ENCODE measurements at regions not wholly inside any gene's neighbourhood (a gene's known extent, or its start where the extent isn't known, plus 50 kb on each side); places are given as distances from the start of the nearest gene placed in this dataset.
"Not testable (repeated sequence)": the region's sequence is repeated elsewhere in the genome, so short reads cannot be mapped to it uniquely, and the experiment has no call there.

GRCh38 chr4:146124023-146124680 is 51.4 kb upstream of the LSM6 start:
- no peak for DNase-seq

GRCh38 chr4:146123231-146123630 is 52.3 kb upstream of the LSM6 start:
- no peak for DNase-seq

DNA sequence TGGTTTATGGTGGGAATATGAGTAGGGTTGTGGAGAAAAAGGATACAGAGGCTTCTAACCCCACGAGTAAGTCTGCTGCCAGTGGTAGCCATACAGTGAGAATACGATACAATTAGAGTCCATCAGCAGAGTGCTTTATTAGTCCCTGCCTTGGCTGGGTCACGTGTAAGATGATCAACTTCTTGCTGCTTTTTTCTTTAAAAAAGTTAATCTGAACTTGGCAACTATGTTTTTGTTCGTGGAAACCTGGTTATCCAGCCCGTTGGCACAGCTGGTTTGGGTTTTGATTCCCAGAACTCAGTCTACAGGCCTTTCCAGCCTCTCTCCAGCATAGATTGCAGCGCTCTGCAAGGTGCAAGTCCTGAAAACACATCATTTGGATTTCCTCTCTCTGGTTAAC is 53.1 kb upstream of the LSM6 start:
- no peak for DNase-seq

GRCh38 chr4:146121757-146122156 is 53.8 kb upstream of the LSM6 start:
- no peak for DNase-seq

GRCh38 chr4:146119845-146120404 is 55.6 kb upstream of the LSM6 start:
- DNase-seq, result no peak

DNA sequence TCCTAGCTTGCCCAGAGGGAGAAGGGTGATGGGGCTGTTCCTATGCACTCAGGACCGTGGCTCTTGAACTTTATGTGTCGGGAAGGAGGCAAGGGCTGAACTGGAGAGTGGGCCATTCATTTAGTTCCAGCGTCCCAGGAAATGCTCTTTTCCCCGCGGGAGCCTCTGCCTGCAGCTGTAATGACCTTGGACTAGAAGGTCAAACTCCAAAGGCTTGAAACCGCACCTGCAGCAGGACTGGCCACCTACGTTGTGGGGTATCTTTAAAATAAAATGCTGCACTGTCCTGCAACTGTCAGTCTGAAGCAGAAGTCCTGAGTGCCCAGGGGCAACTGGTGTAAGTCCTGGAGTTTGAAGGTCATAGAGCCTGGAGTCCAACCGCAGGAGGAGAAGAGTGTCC is 61.5 kb upstream of the LSM6 start:
- no peak for DNase-seq

GRCh38 chr4:146113171-146113570 is 62.3 kb upstream of the LSM6 start:
- DNase-seq, result no peak

GRCh38 chr4:146112389-146112788 is 63.1 kb upstream of the LSM6 start:
- no peak for DNase-seq

- DNase-seq, result no peak
Measured at GRCh38 chr4:146110871-146111485, 64.5 kb upstream of the LSM6 start.

DNA sequence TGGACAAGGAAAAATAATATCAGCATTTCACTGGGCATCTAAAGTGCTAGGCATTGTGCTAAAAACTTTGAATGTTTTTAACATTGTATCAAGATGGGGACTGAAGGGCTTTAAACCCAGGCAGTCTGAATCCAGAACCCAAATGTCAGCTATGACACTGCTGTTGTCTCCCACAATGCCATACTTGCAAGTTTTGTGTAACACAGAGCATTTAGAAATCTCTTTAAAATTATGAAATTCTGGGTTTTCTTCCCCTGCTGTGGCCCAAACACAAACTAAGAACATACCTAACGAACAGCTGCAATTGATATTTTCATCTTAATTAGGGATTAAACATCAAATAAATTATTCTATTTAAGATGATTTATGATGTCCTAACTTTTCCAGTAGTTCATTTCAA is 66.8 kb upstream of the LSM6 start:
- no peak for DNase-seq

GRCh38 chr4:146107587-146108240 is 67.8 kb upstream of the LSM6 start:
- no peak for DNase-seq

- DNase-seq, result no peak
Measured at GRCh38 chr4:146105464-146105863, 70.1 kb upstream of the LSM6 start.

- DNase-seq, result no peak
Measured at GRCh38 chr4:146104541-146104940, 71.0 kb upstream of the LSM6 start.

GRCh38 chr4:146104052-146104451 is 71.5 kb upstream of the LSM6 start:
- DNase-seq, result not testable (repeated sequence)

DNA sequence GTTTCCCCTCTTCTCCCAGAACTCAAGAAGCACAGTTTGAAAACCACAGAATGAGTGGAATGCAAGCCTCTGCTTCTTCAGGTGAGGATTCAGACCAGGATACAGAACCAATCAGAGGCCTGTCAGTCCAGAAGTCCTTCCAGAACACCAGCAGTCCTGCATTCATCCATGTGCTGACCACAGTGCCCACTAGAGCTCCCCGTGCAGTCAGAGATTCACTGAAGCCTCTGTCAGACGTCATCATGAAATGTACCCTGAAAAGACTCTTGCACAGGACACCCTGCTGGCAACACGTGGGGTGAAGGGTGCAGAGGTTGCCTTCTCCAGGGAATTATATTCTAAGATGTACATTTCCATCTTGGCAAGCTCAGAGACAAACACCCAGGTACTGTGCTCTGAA is 75.9 kb upstream of the LSM6 start:
- DNase-seq, result no peak

- no peak for DNase-seq
Measured at GRCh38 chr4:146098978-146099377, 76.5 kb upstream of the LSM6 start.

GRCh38 chr4:146098397-146098796 is 77.1 kb upstream of the LSM6 start:
- no peak for DNase-seq

GRCh38 chr4:146096371-146096770 is 79.1 kb upstream of the LSM6 start:
- DNase-seq, result no peak

DNA sequence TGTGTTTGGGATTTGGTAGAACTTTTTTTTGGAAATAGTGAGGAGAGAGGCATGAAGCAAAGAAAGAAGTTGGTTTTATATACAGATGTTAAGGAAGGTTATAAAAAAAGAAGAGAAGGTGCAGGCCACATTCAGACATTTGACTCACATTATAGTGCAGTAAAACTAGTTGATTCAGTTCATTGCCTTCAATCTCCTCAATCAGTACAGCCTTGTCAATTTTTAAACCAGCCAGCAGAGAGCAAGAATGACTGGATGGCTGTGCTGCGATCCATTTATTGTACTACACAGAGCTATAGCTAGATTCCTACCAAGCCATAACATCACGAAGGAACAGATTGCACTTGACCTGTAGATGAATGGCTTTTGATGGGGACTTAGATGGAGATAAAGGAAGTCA is 79.7 kb upstream of the LSM6 start:
- no peak for DNase-seq

GRCh38 chr4:146095091-146095690 is 80.3 kb upstream of the LSM6 start:
- DNase-seq, result peak; percentile 28

DNA sequence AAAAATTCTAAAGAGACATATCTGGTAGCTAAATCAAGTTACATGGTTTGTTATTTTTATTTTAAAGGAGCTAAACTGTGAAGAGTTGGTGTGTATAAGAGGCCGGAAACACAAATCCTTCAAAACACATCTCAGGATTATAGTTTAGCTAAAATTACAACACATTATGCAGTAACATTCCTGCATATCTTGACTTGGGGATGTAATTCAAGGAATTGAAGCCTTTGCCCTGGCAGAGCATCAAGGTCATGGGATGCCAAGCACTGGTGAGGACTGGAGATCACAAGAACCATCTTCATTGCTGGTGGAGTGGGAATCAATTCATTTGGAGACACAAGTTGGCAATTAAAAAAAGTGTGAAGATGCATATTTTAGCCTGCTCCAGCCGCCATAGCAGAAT is 86.8 kb upstream of the LSM6 start:
- no peak for DNase-seq

- DNase-seq, result no peak
Measured at GRCh38 chr4:146087856-146088255, 87.7 kb upstream of the LSM6 start.

DNA sequence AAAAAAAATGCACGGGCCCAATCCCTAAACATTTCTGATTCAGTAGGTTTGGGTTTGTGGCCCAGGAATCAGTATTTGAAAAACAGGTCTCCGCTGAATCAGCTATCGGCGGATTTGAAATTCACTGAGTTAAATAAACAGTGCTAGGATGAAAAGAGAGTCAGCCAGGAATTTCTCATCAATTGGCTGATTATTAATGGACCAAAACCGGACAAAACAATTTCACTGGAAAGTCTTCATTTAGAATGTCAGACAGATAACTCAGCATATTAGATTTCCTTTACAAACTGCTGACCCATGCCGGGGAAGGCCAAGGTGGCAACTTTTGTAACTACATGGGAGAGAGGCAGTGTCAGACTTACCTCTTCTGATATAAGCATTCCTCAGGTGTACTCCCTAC is 99.4 kb upstream of the LSM6 start:
- DNase-seq, result no peak

GRCh38 chr4:146073517-146073916 is 102.0 kb upstream of the LSM6 start:
- DNase-seq, result no peak

Measured in CD4-positive, alpha-beta T cell treated with Interleukin-17A for 1 hour (primary cell).